K562 (cell line): ENCODE measurements at regions not wholly inside any gene's neighbourhood (a gene's known extent, or its start where the extent isn't known, plus 50 kb on each side); places are given as distances from the start of the nearest gene placed in this dataset.

Experiments used
- ATAC-seq: fragments of 200-7000 bp; cut with Tn5 transposase; 3 replicates; pipeline ENCODE4 v1.9.1; 2020; ENCODE audit warnings: moderate library complexity
- BruUV-seq: library from RNA; stranded (reverse); fragments of 400-500 nt; replicated peaks from 2 replicates; lab custom pipeline; 2021; lab: Mats Ljungman, UMichigan
- CTCF ChIA-PET: fragments of 300-600 bp; formaldehyde crosslinking; extraction: SDS; loops from one replicate; lab custom pipeline; 2021; ENCODE audit warnings: low intra/inter-chr PET ratio; lab: Yijun Ruan, JAX
- POLR2A ChIA-PET: fragments of 300-600, 350-650 bp; sonication (Branson Sonifier 250); formaldehyde crosslinking; extraction: SDS; loops from one replicate; lab custom pipeline; 2021; ENCODE audit warnings: antibody characterized with exemption, inconsistent platforms; lab: Yijun Ruan, JAX
- DNase-seq, 4 experiments: peaks; one replicate each; pipeline versions ENCODE4 v3.0.0 to v3.0.0-alpha.2; 2011 to 2018; ENCODE audit warnings: low spot score in 3 of 4, mixed read lengths in 3 of 4; ENCODE audit errors: extremely low read depth in 1 of 4
- FAIRE-seq: peaks from 2 replicates; lab custom pipeline; 2011; peaks lifted over from hg19 to GRCh38; lab: Jason Lieb, UNC
- H2AFZ ChIP-seq: 2 replicates; pipeline ENCODE4 v1.6.0; 2011; ENCODE audit warnings: low read depth, low read length, control low read depth, inconsistent platforms
- H3K27ac ChIP-seq: fragments of 200-600 bp; 3 replicates; pipeline ENCODE4 v1.8.0; 2011; ENCODE audit warnings: low read depth, mild to moderate bottlenecking, control low read depth, inconsistent platforms, low read length, moderate library complexity, mixed read lengths; ENCODE audit errors: extremely low read depth
- H3K27me3 ChIP-seq, 2 experiments: fragments of 300-600 bp in 1 of 2; 2 replicates in 1 of 2; 3 replicates in 1 of 2; pipeline versions ENCODE4 v1.6.0 to v1.8.0; 2011; ENCODE audit warnings: inconsistent platforms in 2 of 2, low read length in 2 of 2, mild to moderate bottlenecking in 1 of 2, mixed read lengths in 1 of 2, moderate library complexity in 1 of 2; ENCODE audit not compliant: control insufficient read depth in 2 of 2, insufficient read depth in 2 of 2
- H3K36me3 ChIP-seq: fragments of 300-600 bp; 3 replicates; pipeline ENCODE4 v1.8.0; 2011; ENCODE audit warnings: mild to moderate bottlenecking, low read length, inconsistent platforms; ENCODE audit not compliant: control insufficient read depth, insufficient read depth
- H3K4me1 ChIP-seq, 2 experiments: fragments of 200-600 bp in 1 of 2; replicated peaks in 1 of 2; 2 replicates in 1 of 2; 3 replicates in 1 of 2; pipeline versions ENCODE4 v1.5.1 to v1.8.0; 2011; ENCODE audit warnings: inconsistent platforms in 2 of 2, low read length in 2 of 2, mild to moderate bottlenecking in 1 of 2, mixed read lengths in 1 of 2, moderate library complexity in 1 of 2; ENCODE audit not compliant: control insufficient read depth in 2 of 2, insufficient read depth in 2 of 2
- H3K4me2 ChIP-seq: 2 replicates; pipeline ENCODE4 v1.6.1; 2011; ENCODE audit warnings: low read length, control low read depth, inconsistent platforms, mixed read lengths; ENCODE audit not compliant: insufficient read depth
- H3K4me3 ChIP-seq: fragments of 200-600 bp; sonication (generic), shearing (Covaris generic); 2 replicates; pipeline ENCODE4 v1.5.1; 2016; ENCODE audit warnings: control low read depth, inconsistent platforms
- H3K79me2 ChIP-seq: fragments of 200-600 bp; 3 replicates; pipeline ENCODE4 v1.8.0; 2011; ENCODE audit warnings: low read length, inconsistent platforms; ENCODE audit not compliant: control insufficient read depth, insufficient read depth
- H3K9ac ChIP-seq, 2 experiments: 2 replicates each; pipeline versions ENCODE4 v1.6.0 to v1.6.1; 2011; ENCODE audit warnings: low read depth in 2 of 2, low read length in 2 of 2, control low read depth in 1 of 2, inconsistent platforms in 1 of 2, mild to moderate bottlenecking in 1 of 2, mixed read lengths in 1 of 2; ENCODE audit not compliant: insufficient read depth in 1 of 2
- H3K9me1 ChIP-seq: one replicate; pipeline ENCODE4 v1.6.0; 2011; ENCODE audit warnings: inconsistent platforms, mild to moderate bottlenecking, low read length, moderate library complexity; ENCODE audit not compliant: control insufficient read depth, insufficient read depth
- H3K9me3 ChIP-seq: replicated peaks from 2 replicates; pipeline ENCODE4 v1.5.1; 2011; ENCODE audit warnings: low read depth, low read length, inconsistent platforms; ENCODE audit not compliant: control insufficient read depth, insufficient read depth
- H4K20me1 ChIP-seq: replicated peaks from 2 replicates; pipeline ENCODE4 v1.6.1; 2011; ENCODE audit warnings: low read length, inconsistent platforms, mixed read lengths; ENCODE audit not compliant: control insufficient read depth, insufficient read depth
- ARID2 ChIP-seq: fragments of 450-650 bp; IDR thresholded peaks from 2 replicates; pipeline ENCODE4 v1.6.1; 2017; ENCODE audit warnings: antibody characterized with exemption, mild to moderate bottlenecking
- CUX1 ChIP-seq: fragments of 200-800 bp; sonication (Bioruptor generic); IDR thresholded peaks from 2 replicates; pipeline ENCODE4 v1.6.1; 2016; ENCODE audit warnings: missing genetic modification characterization, missing compliant biosample characterization
- FOXJ2 ChIP-seq: fragments of 200-800 bp; sonication (Bioruptor generic); IDR thresholded peaks from 2 replicates; pipeline ENCODE4 v1.6.1; 2016; ENCODE audit warnings: missing genetic modification characterization, missing compliant biosample characterization
- HNRNPH1 ChIP-seq: fragments of 200-400 bp; formaldehyde crosslinking; optimal IDR thresholded peaks from 2 replicates; pipeline ENCODE3; 2017; ENCODE audit warnings: low read depth, mild to moderate bottlenecking, low read length, moderate library complexity
- KDM1A ChIP-seq, 2 experiments: fragments of 450-650 bp; IDR thresholded peaks; 2 replicates each; pipeline ENCODE4 v1.6.1; 2016; ENCODE audit warnings: mild to moderate bottlenecking in 2 of 2
- MCM5 ChIP-seq: fragments of 450-650 bp; IDR thresholded peaks from 2 replicates; pipeline ENCODE4 v1.6.1; 2016; ENCODE audit warnings: low read depth
- MYC ChIP-seq, 2 experiments: fragments of 250-450 bp in 1 of 2; sonication (Bioruptor Pico) in 1 of 2; IDR thresholded peaks; 2 replicates each; pipeline versions ENCODE4 v1.5.1 to v1.6.1; 2012 to 2021; ENCODE audit warnings: low read depth in 2 of 2, borderline replicate concordance in 1 of 2, improper control_type of control experiment in 1 of 2, low read length in 1 of 2, mild to moderate bottlenecking in 1 of 2, moderate library complexity in 1 of 2
- NEUROD1 ChIP-seq: fragments of 150-350 bp; IDR thresholded peaks from 2 replicates; pipeline ENCODE4 v1.6.1; 2014; ENCODE audit warnings: borderline replicate concordance, low read length, low read depth; ENCODE audit not compliant: partially characterized antibody
- POLR2AphosphoS2 ChIP-seq: IDR thresholded peaks from 2 replicates; pipeline ENCODE4 v1.6.1; 2012; ENCODE audit warnings: low read length, improper control_type of control experiment
- PTRF ChIP-seq: fragments of 450-650 bp; IDR thresholded peaks from 2 replicates; pipeline ENCODE4 v1.6.1; 2016; ENCODE audit warnings: mild to moderate bottlenecking, missing genetic modification characterization, missing compliant biosample characterization
- RBFOX2 ChIP-seq: fragments of 200-400 bp; formaldehyde crosslinking; IDR thresholded peaks from 2 replicates; pipeline ENCODE4 v1.6.1; 2017; ENCODE audit warnings: low read depth, mild to moderate bottlenecking, low read length, moderate library complexity
- SMARCA5 ChIP-seq: fragments of 450-650 bp; IDR thresholded peaks from 2 replicates; pipeline ENCODE4 v1.6.1; 2016
- TCF3 ChIP-seq: sonication (generic); formaldehyde crosslinking; IDR thresholded peaks from 2 replicates; pipeline ENCODE4 v1.4.0; 2020; ENCODE audit warnings: mild to moderate bottlenecking, missing genetic modification reagents
- ZBTB9 ChIP-seq: fragments of 450-650 bp; formaldehyde crosslinking; IDR thresholded peaks from 2 replicates; pipeline ENCODE4 v1.4.0; 2020; ENCODE audit warnings: mild to moderate bottlenecking, moderate library complexity
- ZNF224 ChIP-seq: sonication (generic); formaldehyde crosslinking; IDR thresholded peaks from 2 replicates; pipeline ENCODE4 v1.8.0; 2022; ENCODE audit warnings: mild to moderate bottlenecking, missing genetic modification reagents
- WGBS: fragments of 100-300 bp; shearing (Covaris generic); methylation state at CpG from one replicate; pipeline ENCODE4 v1.1.6; 2016; ENCODE audit warnings: low coverage, mixed read lengths; ENCODE audit not compliant: insufficient coverage; ENCODE audit errors: missing lambda C conversion rate; 5-methylcytosine and 5-hydroxymethylcytosine counted together
- in situ Hi-C: fragments of 300-500 bp; cut with MboI; formaldehyde crosslinking; loops from 4 replicates; pipeline ENCODE4 v1.15.0; 2018; ENCODE audit warnings: inconsistent platforms, mixed read lengths
- intact Hi-C: fragments of 100-400 bp; cut with micrococcal nuclease; formaldehyde crosslinking; loops from 2 replicates; pipeline ENCODE4 v1.14.2; 2022

- intact Hi-C loops, result no loop called here
- Histone ChIP-seq H3K9ac (no peak overlapping the region), H3K9me3 (no peaks in the 10 kb centered on the region), H3K27me3 (no peaks in the 10 kb centered on the region), H3K4me3 (no peak overlapping the region), H3K4me1 (no peaks in the 10 kb centered on the region), H3K36me3 (no peaks in the 10 kb centered on the region), H3K4me2 (no peak overlapping the region), H3K27ac (no peak overlapping the region), H3K79me2 (no peaks in the 10 kb centered on the region), H2AFZ (no peak overlapping the region), H4K20me1 (no peaks in the 10 kb centered on the region), H3K9me1 (no peaks in the 10 kb centered on the region)
- BruUV-seq, result no TSS peak
- in situ Hi-C loops, result no loop called here
- DNase-seq, result no peak
- CTCF ChIA-PET, result no interaction called here
- POLR2A ChIA-PET, result no interaction called here
- WGBS, result 0% methylated on average over 1 of the region's 1 CpG
- TF ChIP-seq RBFOX2 (no peak), ARID2 (no peak), SMARCA5 (no peak), NEUROD1 (no peak), MCM5 (no peak), FOXJ2 (tag) (no peak), CUX1 (CRISPR knock-in tag) (no peak), ZNF224 (CRISPR knock-in tag) (no peak), HNRNPH1 (no peak), MYC (IDR thresholded peaks at IDR 0.05; ENCODE audit: low read depth, low read length) (no peak), MYC (CRISPR knock-in tag; IDR thresholded peaks at IDR 0.05; ENCODE audit: borderline replicate concordance, low read depth) (no peak), TCF3 (CRISPR knock-in tag) (no peak), KDM1A (IDR thresholded peaks at IDR 0.05) (no peak), PTRF (tag) (no peak), POLR2AphosphoS2 (no peak), ZBTB9 (no peak)
- no peak for FAIRE-seq
- no peak for ATAC-seq
These were observed 244.1 kb upstream of the ARSJ start for GRCh38 chr4:114223580-114223979.
